ENCODE measurements at regions not wholly inside any gene's neighbourhood (a gene's known extent, or its start where the extent isn't known, plus 50 kb on each side); places are given as distances from the start of the nearest gene placed in this dataset.

GRCh38 chr12:24739106-24739779 lies 209.7 kb downstream of the BCAT1 start:
- Histone ChIP-seq H3K4me3 (no peak overlapping the region), H3K9me3 (no peaks in the 10 kb centered on the region), H3K27me3 (no peaks in the 10 kb centered on the region), H3K27ac (no peak overlapping the region), H3K36me3 (ENCODE audit: low read depth, missing control alignments) (no peaks in the 10 kb centered on the region), H3K4me1 (no peaks in the 10 kb centered on the region)
- intact Hi-C loops (cut with DNase I; ENCODE audit: low total_unique reads): no loop called here
- DNase-seq: no peak
- WGBS, 2 donors: 86 to 90% methylated on average over 2 of the region's 2 CpGs
- no peak for TF ChIP-seq CTCF (IDR thresholded peaks at IDR 0.05)

- intact Hi-C loops (cut with DNase I; ENCODE audit: low total_unique reads): no loop called here
Measured at GRCh38 chr12:24738441-24738840, 210.5 kb downstream of the BCAT1 start.

GRCh38 chr12:24731596-24731995 lies 217.3 kb downstream of the BCAT1 start:
- no peaks in the 10 kb centered on the region for H3K27me3 ChIP-seq
- intact Hi-C loops (cut with DNase I; ENCODE audit: low total_unique reads): no loop called here
- WGBS, 2 donors: 68 to 77% methylated on average over 1 of the region's 1 CpG
- no peaks in the 10 kb centered on the region for H3K9me3 ChIP-seq
- no peak overlapping the region for H3K27ac ChIP-seq
- H3K4me1 ChIP-seq: no peaks in the 10 kb centered on the region
- no peak for DNase-seq
- TF ChIP-seq CTCF (IDR thresholded peaks at IDR 0.05): no peak
- TF ChIP-seq POLR2A (IDR thresholded peaks at IDR 0.05): no peak
- no peak overlapping the region for H3K4me3 ChIP-seq
- no peaks in the 10 kb centered on the region for H3K36me3 ChIP-seq (ENCODE audit: low read depth, missing control alignments)

More at GRCh38 chr12:24738441-24738840, 210.5 kb downstream of the BCAT1 start:
- TF ChIP-seq POLR2A (IDR thresholded peaks at IDR 0.05) (no peak), CTCF (IDR thresholded peaks at IDR 0.05) (no peak)
- Histone ChIP-seq H3K4me3 (no peak overlapping the region), H3K27ac (no peak overlapping the region), H3K9me3 (no peaks in the 10 kb centered on the region), H3K27me3 (no peaks in the 10 kb centered on the region), H3K36me3 (ENCODE audit: low read depth, missing control alignments) (no peaks in the 10 kb centered on the region), H3K4me1 (no peaks in the 10 kb centered on the region)
- WGBS, 2 donors: 81 to 94% methylated on average over 2 of the region's 2 CpGs
- no peak for DNase-seq

- intact Hi-C loops (cut with DNase I; ENCODE audit: low total_unique reads): no loop called here
- Histone ChIP-seq H3K36me3 (ENCODE audit: low read depth, missing control alignments) (no peaks in the 10 kb centered on the region), H3K9me3 (no peaks in the 10 kb centered on the region), H3K27ac (no peak overlapping the region), H3K27me3 (no peaks in the 10 kb centered on the region), H3K4me3 (no peak overlapping the region), H3K4me1 (no peaks in the 10 kb centered on the region)
- no peak for TF ChIP-seq POLR2A (IDR thresholded peaks at IDR 0.05)
- no peak for TF ChIP-seq CTCF (IDR thresholded peaks at IDR 0.05)
- WGBS, 2 donors: 88 to 90% methylated on average over 1 of the region's 1 CpG
- DNase-seq: no peak
Measured at GRCh38 chr12:24730489-24730896, 218.4 kb downstream of the BCAT1 start.

GRCh38 chr12:24728826-24729225 lies 220.1 kb downstream of the BCAT1 start:
- intact Hi-C loops (cut with DNase I; ENCODE audit: low total_unique reads): no loop called here
- Histone ChIP-seq H3K27ac (no peak overlapping the region), H3K27me3 (no peaks in the 10 kb centered on the region), H3K36me3 (ENCODE audit: low read depth, missing control alignments) (no peaks in the 10 kb centered on the region), H3K4me3 (no peak overlapping the region), H3K9me3 (no peaks in the 10 kb centered on the region), H3K4me1 (no peaks in the 10 kb centered on the region)
- no peak for DNase-seq
- WGBS, 2 donors: 81 to 87% methylated on average over 3 of the region's 3 CpGs
- TF ChIP-seq CTCF (IDR thresholded peaks at IDR 0.05) (no peak), POLR2A (IDR thresholded peaks at IDR 0.05) (no peak)
